ENCODE measurements at regions not wholly inside any gene's neighbourhood (a gene's known extent, or its start where the extent isn't known, plus 50 kb on each side); places are given as distances from the start of the nearest gene placed in this dataset.
"Not testable (repeated sequence)": the region's sequence is repeated elsewhere in the genome, so short reads cannot be mapped to it uniquely, and the experiment has no call there.

- DNase-seq, result no peak
Measured at GRCh38 chr19:30281906-30282305, 90.3 kb upstream of the ZNF536 start.

GRCh38 chr19:30283556-30283955 is 88.6 kb upstream of the ZNF536 start:
- DNase-seq, result no peak

DNA sequence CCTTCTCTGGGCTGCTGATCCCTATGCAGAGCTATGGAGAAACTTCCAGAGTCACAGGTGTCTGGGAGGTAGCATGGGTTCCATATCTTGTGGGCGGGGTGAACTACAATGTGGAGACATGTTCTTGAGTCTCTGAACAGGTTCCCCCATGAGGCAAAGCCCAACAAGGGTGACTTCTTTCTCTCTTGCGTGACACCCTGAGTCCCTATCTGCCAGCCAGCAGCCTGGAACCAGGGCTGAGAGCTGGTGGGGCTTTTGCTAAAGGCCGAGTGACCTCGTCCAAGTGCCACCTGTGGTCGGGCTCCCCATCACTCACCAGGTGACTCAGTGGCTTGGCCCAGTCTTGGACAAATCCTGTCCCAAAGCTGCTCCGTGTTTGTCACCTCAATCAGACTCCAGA is 88.0 kb upstream of the ZNF536 start:
- no peak for DNase-seq

GRCh38 chr19:30284885-30285284 is 87.3 kb upstream of the ZNF536 start:
- no peak for DNase-seq

- no peak for DNase-seq
Measured at GRCh38 chr19:30286378-30286777, 85.8 kb upstream of the ZNF536 start.

DNA sequence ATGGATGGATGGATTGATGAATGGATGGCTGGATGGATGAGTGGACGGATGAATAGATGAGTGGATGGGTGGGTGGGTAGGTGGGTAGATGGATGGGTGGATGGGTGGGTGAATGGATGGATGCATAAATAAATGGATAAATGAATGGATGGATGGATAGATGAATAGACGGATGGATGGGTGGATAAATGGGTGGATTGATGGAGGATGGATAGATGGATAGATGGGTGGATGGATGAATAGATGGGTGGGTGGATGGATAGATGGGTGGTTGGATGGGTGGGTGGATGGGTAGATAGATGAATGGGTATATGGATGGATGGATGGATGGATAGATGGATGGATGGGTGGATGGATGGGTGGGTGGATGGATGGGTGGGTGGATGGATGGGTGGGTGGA is 84.9 kb upstream of the ZNF536 start:
- no peak for DNase-seq

GRCh38 chr19:30287973-30288372 is 84.2 kb upstream of the ZNF536 start:
- DNase-seq, result no peak

- no peak for DNase-seq
Measured at GRCh38 chr19:30288911-30289310, 83.3 kb upstream of the ZNF536 start.

DNA sequence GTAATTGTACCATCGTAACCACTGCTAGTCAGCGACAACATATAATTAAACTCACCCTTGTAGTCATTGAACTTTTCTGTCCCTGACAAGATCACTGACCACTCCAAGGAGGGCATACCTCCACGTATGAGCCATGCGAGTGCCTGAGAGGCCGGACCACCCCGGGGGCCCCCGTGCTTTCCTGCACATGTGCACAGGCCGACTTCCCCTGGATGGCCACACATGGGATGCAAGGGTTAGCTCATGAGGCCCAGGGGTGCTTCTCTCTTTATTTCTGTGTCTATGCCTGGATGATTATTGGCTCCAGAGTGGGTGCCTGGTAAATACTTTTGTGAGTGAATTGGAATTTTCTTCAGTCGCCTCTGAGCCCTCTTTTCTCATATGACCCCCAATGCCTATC is 82.8 kb upstream of the ZNF536 start:
- DNase-seq, result no peak

DNA sequence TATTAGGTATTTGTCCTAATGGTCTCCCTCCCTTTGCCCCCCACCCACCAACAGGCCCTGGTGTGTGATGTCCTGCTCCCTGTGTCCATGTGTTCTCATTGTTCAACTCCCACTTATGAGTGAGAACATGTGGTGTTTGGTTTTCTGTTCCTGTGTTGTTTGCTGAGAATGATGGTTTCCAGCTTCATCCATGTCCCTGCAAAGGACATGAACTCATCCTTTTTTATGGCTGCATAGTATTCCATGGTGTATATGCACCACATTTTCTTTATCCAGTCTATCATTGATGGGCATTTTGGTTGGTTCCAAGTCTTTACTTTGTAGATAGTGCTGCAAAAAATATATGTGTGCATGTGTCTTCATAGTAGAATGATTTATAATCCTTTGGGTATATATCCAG is 81.4 kb upstream of the ZNF536 start:
- not testable (repeated sequence) for DNase-seq

DNA sequence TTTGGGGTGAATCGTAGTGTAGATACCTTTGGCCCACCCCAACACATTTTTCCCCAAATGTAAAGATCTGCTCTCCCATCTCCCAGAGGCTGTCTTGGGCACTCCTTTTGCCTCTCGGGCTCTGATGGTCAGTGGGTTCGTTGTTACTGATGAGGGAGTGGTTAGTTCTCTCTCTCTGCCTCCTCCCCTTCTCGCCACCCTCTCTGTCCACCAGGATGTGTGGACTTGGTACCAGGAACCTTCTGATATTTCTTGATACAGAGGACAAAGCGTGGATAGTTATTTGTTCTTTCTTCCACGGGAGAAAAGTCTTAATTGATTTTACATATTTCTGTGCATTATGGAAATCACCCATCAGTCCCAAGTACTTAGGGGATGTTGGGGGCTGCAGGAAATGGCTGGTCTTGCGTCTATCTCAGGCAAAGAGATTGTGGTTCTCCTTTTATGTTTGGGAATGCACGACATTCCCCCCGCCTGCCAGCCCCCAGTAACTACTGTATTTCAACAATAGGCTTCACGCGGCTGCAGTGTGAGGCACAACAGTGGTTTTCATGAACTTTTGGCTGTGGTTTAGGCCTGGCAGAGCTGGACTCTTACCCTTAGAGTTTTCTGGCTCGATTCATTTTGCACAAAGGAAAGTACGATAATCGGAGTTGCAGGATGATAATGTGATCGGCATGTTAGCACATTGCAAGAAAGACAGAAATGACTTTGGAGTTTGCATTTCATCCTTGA is 79.0 kb upstream of the ZNF536 start:
- DNase-seq, result no peak

- no peak for DNase-seq
Measured at GRCh38 chr19:30297969-30298368, 74.2 kb upstream of the ZNF536 start.

- no peak for DNase-seq
Measured at GRCh38 chr19:30303131-30303654, 69.0 kb upstream of the ZNF536 start.

- DNase-seq, result no peak
Measured at GRCh38 chr19:30304540-30304939, 67.6 kb upstream of the ZNF536 start.

GRCh38 chr19:30305346-30306060 is 66.7 kb upstream of the ZNF536 start:
- no peak for DNase-seq

GRCh38 chr19:30307191-30307974 is 64.8 kb upstream of the ZNF536 start:
- no peak for DNase-seq

GRCh38 chr19:30309176-30309575 is 63.0 kb upstream of the ZNF536 start:
- DNase-seq, result no peak

- no peak for DNase-seq
Measured at GRCh38 chr19:30309905-30310601, 62.1 kb upstream of the ZNF536 start.

GRCh38 chr19:30310602-30311263 is 61.5 kb upstream of the ZNF536 start:
- no peak for DNase-seq

GRCh38 chr19:30311911-30312310 is 60.3 kb upstream of the ZNF536 start:
- no peak for DNase-seq

GRCh38 chr19:30312582-30313352 is 59.4 kb upstream of the ZNF536 start:
- DNase-seq, result no peak

DNA sequence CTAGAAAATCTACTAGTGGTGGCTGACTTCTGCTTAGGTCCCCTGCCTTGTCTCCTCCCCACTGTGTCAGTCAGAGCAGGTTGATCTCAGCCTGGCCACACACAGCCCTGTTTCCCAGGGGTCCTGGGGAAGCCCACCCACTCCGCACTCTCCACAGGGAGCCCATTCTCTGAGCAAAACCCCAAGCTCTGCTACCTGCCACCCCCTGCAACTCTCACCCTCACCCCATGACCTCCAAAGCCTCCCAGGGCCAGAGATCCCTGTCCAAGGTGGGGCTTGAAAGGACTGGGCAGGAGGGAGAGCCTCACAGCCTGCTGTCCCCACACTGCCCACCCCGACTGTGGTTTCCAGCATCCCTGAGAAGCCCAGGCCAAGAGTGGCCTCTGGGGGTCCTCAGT is 58.8 kb upstream of the ZNF536 start:
- no peak for DNase-seq

Measured in right hindlimb (tissue), 1 donor.